Panc1 (cell line): ENCODE measurements at regions not wholly inside any gene's neighbourhood (a gene's known extent, or its start where the extent isn't known, plus 50 kb on each side); places are given as distances from the start of the nearest gene placed in this dataset.

Source experiments
- ATAC-seq: fragments of 200-7000 bp; cut with Tn5 transposase; 2 replicates; pipeline ENCODE4 v1.9.1; 2020; ENCODE audit warnings: mild to moderate bottlenecking, moderate library complexity
- BruUV-seq: library from RNA; stranded (reverse); fragments of 400-500 nt; replicated peaks from 2 replicates; lab custom pipeline; 2021; lab: Mats Ljungman, UMichigan
- CTCF ChIA-PET: fragments of 300-600 bp; sonication (Branson Sonifier 250); formaldehyde crosslinking; loops from one replicate; lab custom pipeline; 2022; ENCODE audit warnings: antibody characterized with exemption; lab: Charles Lee
- POLR2A ChIA-PET: fragments of 300-600 bp; sonication (Branson Sonifier 250); formaldehyde crosslinking; loops from one replicate; lab custom pipeline; 2022; ENCODE audit warnings: antibody characterized with exemption; lab: Charles Lee
- DNase-seq: peaks from one replicate; pipeline ENCODE4 v3.0.0-alpha.2; 2010; ENCODE audit warnings: low read depth, low spot score
- H3K27ac ChIP-seq: 2 replicates; pipeline ENCODE4 v1.5.1; 2011; ENCODE audit warnings: mild to moderate bottlenecking, low read length, inconsistent platforms
- H3K27me3 ChIP-seq: fragments of 200-500 bp; sonication (Bioruptor generic); 2 replicates; pipeline ENCODE4 v1.6.0; 2014; ENCODE audit warnings: low read length, inconsistent platforms; ENCODE audit not compliant: control insufficient read depth, insufficient read depth
- H3K36me3 ChIP-seq: fragments of 200-500 bp; sonication (Bioruptor generic); 2 replicates; pipeline ENCODE4 v1.5.1; 2014; ENCODE audit warnings: inconsistent platforms, mild to moderate bottlenecking, low read length, moderate library complexity; ENCODE audit not compliant: control insufficient read depth, insufficient read depth
- H3K4me1 ChIP-seq: 2 replicates; pipeline ENCODE4 v1.5.1; 2011; ENCODE audit warnings: inconsistent platforms, mild to moderate bottlenecking, low read length, moderate library complexity; ENCODE audit not compliant: control insufficient read depth, insufficient read depth
- H3K4me3 ChIP-seq, 2 experiments: 2 replicates each; pipeline ENCODE4 v1.5.1; 2011 to 2012; ENCODE audit warnings: low read depth in 2 of 2, low read length in 2 of 2, mild to moderate bottlenecking in 2 of 2, inconsistent platforms in 1 of 2, moderate library complexity in 1 of 2
- H3K9me3 ChIP-seq: fragments of 200-500 bp; sonication (Bioruptor generic); 2 replicates; pipeline ENCODE4 v1.5.1; 2014; ENCODE audit warnings: low read depth, mild to moderate bottlenecking, inconsistent platforms, low read length, moderate library complexity; ENCODE audit not compliant: control insufficient read depth, insufficient read depth
- POLR2AphosphoS5 ChIP-seq: IDR thresholded peaks from 2 replicates; pipeline ENCODE4 v1.6.1; 2012; ENCODE audit warnings: mild to moderate bottlenecking, low read depth, low read length, moderate library complexity
- SIN3A ChIP-seq: IDR thresholded peaks from 2 replicates; pipeline ENCODE4 v1.6.1; 2012; ENCODE audit warnings: low read depth, mild to moderate bottlenecking, low read length, moderate library complexity, borderline replicate concordance; ENCODE audit not compliant: insufficient read depth
- TCF7L2 ChIP-seq: IDR thresholded peaks from 2 replicates; pipeline ENCODE4 v1.6.1; 2011; ENCODE audit warnings: mild to moderate bottlenecking, low read depth, low read length, inconsistent platforms
- in situ Hi-C: cut with HindIII; loops from 2 replicates; pipeline ENCODE4 v1.10.0; 2016; ENCODE audit warnings: low sequenced_read_pairs, low pct_unique_long_range_greater_than_20kb
- intact Hi-C: fragments of 100-400 bp; cut with micrococcal nuclease; formaldehyde crosslinking; loops from one replicate; pipeline ENCODE4 v1.10.0; 2022; ENCODE audit not compliant: unreplicated experiment
- TF ChIP-seq, protein P1 (sequence below), 2 experiments: IDR thresholded peaks; 2 replicates each; pipeline ENCODE4 v1.6.1; 2011 to 2012; ENCODE audit warnings: low read depth in 2 of 2, control low read depth in 1 of 2, low read length in 1 of 2, mild to moderate bottlenecking in 1 of 2, moderate library complexity in 1 of 2; ENCODE audit not compliant: insufficient read depth in 1 of 2
- TF ChIP-seq, protein P2 (sequence below): fragments of 450-650 bp; IDR thresholded peaks from 2 replicates; pipeline ENCODE4 v1.5.1; 2017; ENCODE audit warnings: mild to moderate bottlenecking

DNA sequence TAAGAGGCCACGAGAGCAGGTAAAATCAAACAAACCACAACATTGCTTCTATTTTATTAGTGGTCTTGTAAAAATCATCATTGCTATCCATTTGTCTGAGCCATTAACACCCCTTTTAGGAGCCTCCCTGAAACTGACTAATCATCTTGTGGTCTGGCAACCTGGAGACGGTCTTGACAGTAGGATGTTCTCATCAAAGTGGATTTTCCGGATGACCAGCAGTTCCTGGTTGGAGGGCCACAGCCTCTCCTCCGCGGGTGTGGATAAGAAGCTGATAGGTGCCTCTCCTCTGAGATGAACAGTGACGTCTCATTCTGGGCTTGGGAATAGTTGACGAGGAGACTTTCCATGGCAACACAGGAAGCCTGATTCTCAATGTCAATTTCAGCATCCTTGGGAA, 490.7 kb downstream of the TYW1 start:
- no peak for TF ChIP-seq POLR2AphosphoS5
- TF ChIP-seq, protein P1, sequence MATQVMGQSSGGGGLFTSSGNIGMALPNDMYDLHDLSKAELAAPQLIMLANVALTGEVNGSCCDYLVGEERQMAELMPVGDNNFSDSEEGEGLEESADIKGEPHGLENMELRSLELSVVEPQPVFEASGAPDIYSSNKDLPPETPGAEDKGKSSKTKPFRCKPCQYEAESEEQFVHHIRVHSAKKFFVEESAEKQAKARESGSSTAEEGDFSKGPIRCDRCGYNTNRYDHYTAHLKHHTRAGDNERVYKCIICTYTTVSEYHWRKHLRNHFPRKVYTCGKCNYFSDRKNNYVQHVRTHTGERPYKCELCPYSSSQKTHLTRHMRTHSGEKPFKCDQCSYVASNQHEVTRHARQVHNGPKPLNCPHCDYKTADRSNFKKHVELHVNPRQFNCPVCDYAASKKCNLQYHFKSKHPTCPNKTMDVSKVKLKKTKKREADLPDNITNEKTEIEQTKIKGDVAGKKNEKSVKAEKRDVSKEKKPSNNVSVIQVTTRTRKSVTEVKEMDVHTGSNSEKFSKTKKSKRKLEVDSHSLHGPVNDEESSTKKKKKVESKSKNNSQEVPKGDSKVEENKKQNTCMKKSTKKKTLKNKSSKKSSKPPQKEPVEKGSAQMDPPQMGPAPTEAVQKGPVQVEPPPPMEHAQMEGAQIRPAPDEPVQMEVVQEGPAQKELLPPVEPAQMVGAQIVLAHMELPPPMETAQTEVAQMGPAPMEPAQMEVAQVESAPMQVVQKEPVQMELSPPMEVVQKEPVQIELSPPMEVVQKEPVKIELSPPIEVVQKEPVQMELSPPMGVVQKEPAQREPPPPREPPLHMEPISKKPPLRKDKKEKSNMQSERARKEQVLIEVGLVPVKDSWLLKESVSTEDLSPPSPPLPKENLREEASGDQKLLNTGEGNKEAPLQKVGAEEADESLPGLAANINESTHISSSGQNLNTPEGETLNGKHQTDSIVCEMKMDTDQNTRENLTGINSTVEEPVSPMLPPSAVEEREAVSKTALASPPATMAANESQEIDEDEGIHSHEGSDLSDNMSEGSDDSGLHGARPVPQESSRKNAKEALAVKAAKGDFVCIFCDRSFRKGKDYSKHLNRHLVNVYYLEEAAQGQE (IDR thresholded peaks at IDR 0.05; ENCODE audit: insufficient read depth in 1 of 2, low read depth in 2 of 2, low read length in 1 of 2): no peak
- TF ChIP-seq SIN3A: no peak
- TF ChIP-seq, protein P2, sequence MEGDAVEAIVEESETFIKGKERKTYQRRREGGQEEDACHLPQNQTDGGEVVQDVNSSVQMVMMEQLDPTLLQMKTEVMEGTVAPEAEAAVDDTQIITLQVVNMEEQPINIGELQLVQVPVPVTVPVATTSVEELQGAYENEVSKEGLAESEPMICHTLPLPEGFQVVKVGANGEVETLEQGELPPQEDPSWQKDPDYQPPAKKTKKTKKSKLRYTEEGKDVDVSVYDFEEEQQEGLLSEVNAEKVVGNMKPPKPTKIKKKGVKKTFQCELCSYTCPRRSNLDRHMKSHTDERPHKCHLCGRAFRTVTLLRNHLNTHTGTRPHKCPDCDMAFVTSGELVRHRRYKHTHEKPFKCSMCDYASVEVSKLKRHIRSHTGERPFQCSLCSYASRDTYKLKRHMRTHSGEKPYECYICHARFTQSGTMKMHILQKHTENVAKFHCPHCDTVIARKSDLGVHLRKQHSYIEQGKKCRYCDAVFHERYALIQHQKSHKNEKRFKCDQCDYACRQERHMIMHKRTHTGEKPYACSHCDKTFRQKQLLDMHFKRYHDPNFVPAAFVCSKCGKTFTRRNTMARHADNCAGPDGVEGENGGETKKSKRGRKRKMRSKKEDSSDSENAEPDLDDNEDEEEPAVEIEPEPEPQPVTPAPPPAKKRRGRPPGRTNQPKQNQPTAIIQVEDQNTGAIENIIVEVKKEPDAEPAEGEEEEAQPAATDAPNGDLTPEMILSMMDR: no peak
- no peak for TF ChIP-seq TCF7L2
- ATAC-seq (no peak), DNase-seq (no peak)
- intact Hi-C loops (no loop called here), in situ Hi-C loops (no loop called here)
- Histone ChIP-seq H3K36me3 (no peaks in the 10 kb centered on the region), H3K9me3 (no peaks in the 10 kb centered on the region), H3K27me3 (peaks cover 18% of the 10 kb centered on the region), H3K4me1 (no peaks in the 10 kb centered on the region), H3K27ac (no peak overlapping the region), H3K4me3 (no peak overlapping the region)
- BruUV-seq: no TSS peak
- ChIA-PET CTCF (no interaction called here), POLR2A (no interaction called here)

DNA sequence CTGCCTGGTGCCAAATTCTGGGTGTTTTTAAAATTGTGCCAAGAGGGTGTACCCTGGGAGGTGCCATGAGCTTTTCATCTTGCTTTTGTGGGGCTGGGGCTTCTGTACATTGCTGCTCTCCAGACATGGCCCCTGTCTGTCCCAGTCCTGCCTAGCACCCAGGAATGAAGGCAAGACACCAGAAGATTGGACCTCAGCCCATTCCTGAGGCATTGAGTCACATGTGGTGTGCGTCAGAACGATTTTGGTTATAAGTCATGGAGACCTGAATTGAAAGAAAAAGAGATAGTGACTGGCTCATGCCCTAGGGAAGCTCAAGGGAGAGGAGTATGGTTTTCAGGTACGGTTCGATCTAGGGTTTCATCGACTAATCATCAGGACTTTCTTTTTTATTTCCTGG, 493.2 kb downstream of the TYW1 start:
- DNase-seq (no peak), ATAC-seq (no peak)
- no peaks in the 10 kb centered on the region for H3K9me3 ChIP-seq
- POLR2A ChIA-PET: no interaction called here
- no TSS peak for BruUV-seq
- no peaks in the 10 kb centered on the region for H3K4me1 ChIP-seq
- H3K4me3 ChIP-seq: no peak overlapping the region
- in situ Hi-C loops (no loop called here), intact Hi-C loops (no loop called here)
- CTCF ChIA-PET: interaction anchor here (0.6 kb wide), 1 partner anchor 136 kb away, joined by 7 read pairs; no protein-coding TSS in a partner anchor
- TF ChIP-seq POLR2AphosphoS5 (no peak), TCF7L2 (no peak)
- TF ChIP-seq, protein P1 (IDR thresholded peaks at IDR 0.05; ENCODE audit: insufficient read depth in 1 of 2, low read depth in 2 of 2, low read length in 1 of 2): no peak
- TF ChIP-seq, protein P2: no peak
- no peak overlapping the region for H3K27ac ChIP-seq
- H3K36me3 ChIP-seq: no peaks in the 10 kb centered on the region
- H3K27me3 ChIP-seq: peaks cover 13% of the 10 kb centered on the region
